OCI-LY1 (cell line): ENCODE measurements at regions not wholly inside any gene's neighbourhood (a gene's known extent, or its start where the extent isn't known, plus 50 kb on each side); places are given as distances from the start of the nearest gene placed in this dataset.

ENCODE experiments used
- CTCF ChIP-seq: fragments of 200-600 bp; sonication (generic), shearing (Covaris generic); IDR thresholded peaks from 2 replicates; pipeline ENCODE4 v1.5.1; 2017; ENCODE audit warnings: mild to moderate bottlenecking, antibody characterized with exemption, low read length, moderate library complexity, mixed read lengths
- EZH2 ChIP-seq: fragments of 200-600 bp; sonication (generic), shearing (Covaris generic); IDR thresholded peaks from 2 replicates; pipeline ENCODE4 v1.8.0; 2017; ENCODE audit warnings: borderline replicate concordance, mixed run types, mild to moderate bottlenecking, antibody characterized with exemption, low read length, moderate library complexity, mixed read lengths

DNA sequence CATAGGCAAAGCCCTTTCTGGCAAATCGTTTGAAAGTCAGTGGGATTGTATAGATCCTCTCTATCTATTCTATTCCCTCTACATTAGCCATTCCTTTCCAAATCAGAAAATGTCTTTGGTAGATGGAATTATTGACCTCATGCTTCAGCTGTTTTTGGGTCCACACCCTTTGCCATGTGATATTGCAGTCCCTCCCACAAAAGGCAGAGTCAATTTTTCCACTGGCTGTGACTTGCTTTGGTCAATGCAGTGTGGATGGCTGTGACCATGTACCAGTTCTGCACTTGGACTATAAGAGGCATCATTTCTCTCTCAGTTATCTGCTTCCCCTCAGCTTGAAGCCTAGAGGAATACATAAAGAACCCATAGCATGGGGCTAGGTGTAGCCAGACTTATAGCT, 332.9 kb downstream of the PTEN start:
- TF ChIP-seq CTCF (no peak), EZH2 (no peak)
